HG02759 (cell line): ENCODE measurements at regions not wholly inside any gene's neighbourhood (a gene's known extent, or its start where the extent isn't known, plus 50 kb on each side); places are given as distances from the start of the nearest gene placed in this dataset.

ENCODE experiments used
- ATAC-seq: cut with Tn5 transposase; IDR thresholded peaks from one replicate; pipeline ENCODE4 v1.9.1; 2021; ENCODE audit warnings: mild to moderate bottlenecking, moderate library complexity; ENCODE audit not compliant: unreplicated experiment

- no peak for ATAC-seq
Observed at GRCh38 chr20:52289956-52290565, 98.5 kb upstream of the ZFP64 start.

GRCh38 chr20:52280407-52280806 lies 88.8 kb upstream of the ZFP64 start:
- no peak for ATAC-seq

GRCh38 chr20:52279706-52280105 lies 88.1 kb upstream of the ZFP64 start:
- ATAC-seq: no peak

GRCh38 chr20:52275181-52275691 lies 83.7 kb upstream of the ZFP64 start:
- ATAC-seq: no peak

- ATAC-seq: no peak
Observed at GRCh38 chr20:52270696-52271095, 79.1 kb upstream of the ZFP64 start.

GRCh38 chr20:52270001-52270606 lies 78.5 kb upstream of the ZFP64 start:
- no peak for ATAC-seq

GRCh38 chr20:52269321-52269720 lies 77.7 kb upstream of the ZFP64 start:
- no peak for ATAC-seq

- ATAC-seq: no peak
Observed at GRCh38 chr20:52268184-52268749, 76.7 kb upstream of the ZFP64 start.

GRCh38 chr20:52267418-52267817 lies 75.8 kb upstream of the ZFP64 start:
- ATAC-seq: no peak

- ATAC-seq: no peak
Observed at GRCh38 chr20:52263757-52264156, 72.2 kb upstream of the ZFP64 start.

GRCh38 chr20:52261792-52262191 lies 70.2 kb upstream of the ZFP64 start:
- ATAC-seq: no peak

GRCh38 chr20:52259295-52259694 lies 67.7 kb upstream of the ZFP64 start:
- ATAC-seq: no peak

GRCh38 chr20:52256454-52256853 lies 64.9 kb upstream of the ZFP64 start:
- ATAC-seq: no peak

GRCh38 chr20:52252664-52253063 lies 61.1 kb upstream of the ZFP64 start:
- no peak for ATAC-seq

- ATAC-seq: no peak
Observed at GRCh38 chr20:52251827-52252226, 60.2 kb upstream of the ZFP64 start.

- ATAC-seq: no peak
Observed at GRCh38 chr20:52251136-52251700, 59.6 kb upstream of the ZFP64 start.

GRCh38 chr20:52247548-52247947 lies 56.0 kb upstream of the ZFP64 start:
- ATAC-seq: no peak

GRCh38 chr20:52246366-52246765 lies 54.8 kb upstream of the ZFP64 start:
- ATAC-seq: no peak

- ATAC-seq: no peak
Observed at GRCh38 chr20:52244702-52245101, 53.1 kb upstream of the ZFP64 start.

- ATAC-seq: no peak
Observed at GRCh38 chr20:52242237-52243230, 51.0 kb upstream of the ZFP64 start.
